ENCODE measurements at regions not wholly inside any gene's neighbourhood (a gene's known extent, or its start where the extent isn't known, plus 50 kb on each side); places are given as distances from the start of the nearest gene placed in this dataset.
"Not testable (repeated sequence)": the region's sequence is repeated elsewhere in the genome, so short reads cannot be mapped to it uniquely, and the experiment has no call there.

- H3K4me1 ChIP-seq: no peaks in the 10 kb centered on the region
- H3K9me3 ChIP-seq: no peaks in the 10 kb centered on the region
- 83% methylated on average over 1 of the region's 1 CpG for WGBS
- no peak for DNase-seq (ENCODE audit: extremely low spot score)
- no peak overlapping the region for H3K27ac ChIP-seq (replicated peaks in 1 of 4)
- TF ChIP-seq CTCF (IDR thresholded peaks at IDR 0.05) (no peak), POLR2A (IDR thresholded peaks at IDR 0.05; ENCODE audit: low read depth) (no peak), EP300 (IDR thresholded peaks at IDR 0.05) (no peak), POLR2AphosphoS5 (IDR thresholded peaks at IDR 0.05) (no peak)
- no peak overlapping the region for H3K4me3 ChIP-seq
- H3K27me3 ChIP-seq: no peaks in the 10 kb centered on the region
- no peaks in the 10 kb centered on the region for H3K36me3 ChIP-seq
- intact Hi-C loops (cut with DNase I): no loop called here
Observed at GRCh38 chr16:58889516-58889915, 155.4 kb upstream of the GOT2 start.

GRCh38 chr16:58885528-58886170 lies 151.5 kb upstream of the GOT2 start:
- TF ChIP-seq POLR2A (IDR thresholded peaks at IDR 0.05; ENCODE audit: low read depth) (no peak), CTCF (IDR thresholded peaks at IDR 0.05) (no peak), POLR2AphosphoS5 (IDR thresholded peaks at IDR 0.05) (no peak), EP300 (IDR thresholded peaks at IDR 0.05) (no peak)
- no peak overlapping the region for H3K27ac ChIP-seq (replicated peaks in 1 of 4)
- H3K4me3 ChIP-seq: no peak overlapping the region
- H3K9me3 ChIP-seq: no peaks in the 10 kb centered on the region
- no peaks in the 10 kb centered on the region for H3K27me3 ChIP-seq
- 78% methylated on average over 5 of the region's 5 CpGs for WGBS
- no peaks in the 10 kb centered on the region for H3K4me1 ChIP-seq
- intact Hi-C loops (cut with DNase I): no loop called here
- no peaks in the 10 kb centered on the region for H3K36me3 ChIP-seq
- no peak for DNase-seq (ENCODE audit: extremely low spot score)

DNA sequence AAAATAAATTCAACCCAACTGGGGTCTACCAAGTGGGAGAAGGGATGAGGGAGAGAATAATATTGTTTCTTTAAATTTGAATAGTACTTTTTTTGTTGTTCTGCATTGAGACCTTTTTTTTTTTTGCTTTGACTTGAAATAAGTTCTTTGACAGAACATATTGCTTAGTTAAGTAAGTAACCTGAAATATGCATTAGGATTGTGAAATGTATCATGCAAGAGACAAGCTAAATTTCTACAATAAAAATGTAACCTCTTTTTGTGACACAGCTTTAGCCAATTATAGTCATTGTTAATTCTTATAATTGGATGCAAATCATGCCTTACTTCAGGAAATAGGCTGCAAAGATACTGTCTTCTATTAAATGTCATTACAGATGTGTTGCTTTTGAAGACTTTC lies 150.0 kb upstream of the GOT2 start:
- DNase-seq (ENCODE audit: extremely low spot score): no peak
- TF ChIP-seq EP300 (IDR thresholded peaks at IDR 0.05) (no peak), POLR2AphosphoS5 (IDR thresholded peaks at IDR 0.05) (no peak), CTCF (IDR thresholded peaks at IDR 0.05) (no peak), POLR2A (IDR thresholded peaks at IDR 0.05; ENCODE audit: low read depth) (no peak)
- H3K4me3 ChIP-seq: no peak overlapping the region
- no peaks in the 10 kb centered on the region for H3K4me1 ChIP-seq
- no peak overlapping the region for H3K27ac ChIP-seq (replicated peaks in 1 of 4)
- H3K9me3 ChIP-seq: peaks cover 0 to 2% (median 0%) of the 10 kb centered on the region in 4 donors
- H3K27me3 ChIP-seq: no peaks in the 10 kb centered on the region
- H3K36me3 ChIP-seq: no peaks in the 10 kb centered on the region
- intact Hi-C loops (cut with DNase I): no loop called here

DNA sequence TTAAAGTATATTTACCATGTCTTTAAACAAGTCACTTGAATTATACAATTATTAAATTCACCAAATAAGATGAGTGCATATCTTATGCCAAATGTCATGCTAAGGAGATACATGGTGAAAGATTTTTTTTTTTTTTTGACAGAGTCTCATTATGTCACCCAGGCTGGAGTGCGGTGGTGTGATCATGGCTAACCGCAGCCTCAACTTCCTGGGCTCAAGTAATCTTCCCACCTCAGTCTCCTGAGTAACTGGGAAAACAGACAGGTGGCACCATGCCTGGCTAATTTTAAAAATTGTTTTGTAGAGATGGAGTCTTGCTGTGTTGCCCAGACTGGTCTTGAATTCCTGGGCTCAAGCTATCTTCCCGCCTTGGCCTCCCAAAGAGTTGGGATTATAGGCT lies 149.0 kb upstream of the GOT2 start:
- Histone ChIP-seq H3K4me1 (no peaks in the 10 kb centered on the region), H3K9me3 (peaks cover 0 to 8% (median 3%) of the 10 kb centered on the region in 4 donors), H3K36me3 (no peaks in the 10 kb centered on the region), H3K27me3 (no peaks in the 10 kb centered on the region), H3K4me3 (no peak overlapping the region), H3K27ac (replicated peaks in 1 of 4) (no peak overlapping the region)
- intact Hi-C loops (cut with DNase I): no loop called here
- TF ChIP-seq POLR2A (IDR thresholded peaks at IDR 0.05; ENCODE audit: low read depth) (no peak), EP300 (IDR thresholded peaks at IDR 0.05) (no peak), POLR2AphosphoS5 (IDR thresholded peaks at IDR 0.05) (no peak), CTCF (IDR thresholded peaks at IDR 0.05) (no peak)
- 83% methylated on average over 3 of the region's 3 CpGs for WGBS
- DNase-seq (ENCODE audit: extremely low spot score): no peak

- peaks cover 0 to 15% (median 4%) of the 10 kb centered on the region in 4 donors for H3K9me3 ChIP-seq
- TF ChIP-seq EP300 (IDR thresholded peaks at IDR 0.05) (no peak), POLR2A (IDR thresholded peaks at IDR 0.05; ENCODE audit: low read depth) (no peak), POLR2AphosphoS5 (IDR thresholded peaks at IDR 0.05) (no peak)
- no peaks in the 10 kb centered on the region for H3K4me1 ChIP-seq
- 80% methylated on average over 5 of the region's 5 CpGs for WGBS
- H3K27me3 ChIP-seq: no peaks in the 10 kb centered on the region
- no peaks in the 10 kb centered on the region for H3K36me3 ChIP-seq
- intact Hi-C loops (cut with DNase I): no loop called here
- DNase-seq (ENCODE audit: extremely low spot score): no peak
- no peak overlapping the region for H3K27ac ChIP-seq (replicated peaks in 1 of 4)
- H3K4me3 ChIP-seq: no peak overlapping the region
Observed at GRCh38 chr16:58882292-58882691, 148.2 kb upstream of the GOT2 start.

- 90% methylated on average over 11 of the region's 11 CpGs for WGBS
- not testable (repeated sequence) for DNase-seq (ENCODE audit: extremely low spot score)
Observed at GRCh38 chr16:58878641-58879040, 144.5 kb upstream of the GOT2 start.

More at GRCh38 chr16:58878641-58879040, 144.5 kb upstream of the GOT2 start:
- intact Hi-C loops (cut with DNase I); H3K36me3 ChIP-seq; H3K4me3 ChIP-seq; H3K27ac ChIP-seq (replicated peaks in 1 of 4); H3K27me3 ChIP-seq; H3K4me1 ChIP-seq: not testable (repeated sequence)
- H3K9me3 ChIP-seq: peaks cover 0 to 15% (median 4%) of the 10 kb centered on the region in 4 donors
